Heart right ventricle (tissue), 16 donors: ENCODE measurements at regions not wholly inside any gene's neighbourhood (a gene's known extent, or its start where the extent isn't known, plus 50 kb on each side); places are given as distances from the start of the nearest gene placed in this dataset.
A peak's percentile ranks its signal among the peaks of the same experiment; 100 is the strongest.

Source experiments
- ATAC-seq, 8 donors: fragments of 200-7000 bp; cut with Tn5 transposase; one replicate each; pipeline ENCODE4 v1.9.1; 2020; ENCODE audit warnings: mild to moderate bottlenecking in 8 of 8, moderate library complexity in 8 of 8, moderate number of reproducible peaks in 1 of 8
- DNase-seq, 2 donors: peaks; one replicate each; pipeline ENCODE4 v3.0.0-alpha.2; 2020
- H3K27ac ChIP-seq, 10 donors: fragments of 200-600 bp; sonication (generic) in 2 of 10; one replicate each; pipeline versions ENCODE4 v1.5.0 to v1.8.0; 2020 to 2022; ENCODE audit warnings: mild to moderate bottlenecking in 3 of 10
- H3K27me3 ChIP-seq, 7 donors: fragments of 200-600 bp; one replicate each; pipeline ENCODE4 v1.8.0; 2021 to 2022; ENCODE audit warnings: mild to moderate bottlenecking in 2 of 7
- H3K36me3 ChIP-seq, 9 donors: fragments of 200-600 bp; sonication (generic) in 1 of 9; one replicate each; pipeline versions ENCODE4 v1.5.0 to v1.8.0; 2020 to 2022; ENCODE audit warnings: mild to moderate bottlenecking in 2 of 9
- H3K4me1 ChIP-seq, 9 donors: fragments of 200-600 bp; sonication (generic) in 1 of 9; one replicate each; pipeline versions ENCODE4 v1.5.0 to v1.8.0; 2020 to 2022; ENCODE audit warnings: mild to moderate bottlenecking in 4 of 9
- H3K4me3 ChIP-seq, 10 donors: fragments of 200-600 bp; sonication (generic) in 2 of 10; one replicate each; pipeline versions ENCODE4 v1.5.0 to v1.8.0; 2020 to 2022; ENCODE audit warnings: mild to moderate bottlenecking in 7 of 10, moderate library complexity in 2 of 10
- H3K9me3 ChIP-seq, 11 donors: fragments of 200-600 bp in 10 of 11; sonication (generic) in 2 of 11; one replicate each; pipeline versions ENCODE4 v1.5.0 to v1.8.0; 2013 to 2022; ENCODE audit warnings: mild to moderate bottlenecking in 2 of 11, control low read depth in 1 of 11, moderate library complexity in 1 of 11
- WGBS, 2 donors: extraction: QIAGEN DNeasy Blood & Tissue Kit; methylation state at CpG; one replicate each; pipeline ENCODE4 v1.1.7; 2013; ENCODE audit warnings: inconsistent platforms in 1 of 2; 5-methylcytosine and 5-hydroxymethylcytosine counted together
- intact Hi-C, 10 donors: fragments of 100-400 bp; cut with DNase I; formaldehyde crosslinking; loops; one replicate each; pipeline versions ENCODE4 v1.11.1 to v1.14.2; 2022
- TF ChIP-seq, protein P1 (sequence below), 9 donors: fragments of 200-600 bp; sonication (generic) in 2 of 9; IDR thresholded peaks; one replicate each; pipeline versions ENCODE4 v1.5.0 to v1.8.0; 2021 to 2022; ENCODE audit warnings: antibody characterized with exemption in 9 of 9, mild to moderate bottlenecking in 5 of 9, moderate library complexity in 1 of 9
- donor health status: Arrhythmogenic right ventricular cardiomyopathy.
- donor health status: ischemic (EF 13 %, LVEDD 7.1; RV severe dilation, severe dysfunction).
- donor health status: healthy with polysubstance abuse.
- donor health status: DM: no; HTN: yes; CAD: no.
- donor health status: DM: no; HTN: no; CAD: no.
- donor health status: ischemic (EF 25% LVEDD 6.9; RV normal size, moderate dysfunction).
- donor health status: ischemic (EF 25% LVEDD 5.7; RV mildly dilated, moderate dysfunction).
- donor health status: healthy.
- donor health status: DM: yes; HTN: yes; CAD: no.
- donor health status: Ischemic cardiomyopathy.
- donor health status: ischemic (EF 35%, LVEDD 5.7; RV mildly dilated, moderate dysfunction).
- donor health status: nonischemic (EF 11% LVEDD 7.7; RV severe dilation, severe dysfunction).
- donor health status: DM: yes; HTN: yes; CAD: no.
- donor health status: PGD.
- donor health status: ischemic (EF 29% LVEDD 5.4; RV normal size, mild dysfunction).
- donor health status: nonischemic (EF 23%, LVEDD 6.1; RV moderate dilation, normal function).

DNA sequence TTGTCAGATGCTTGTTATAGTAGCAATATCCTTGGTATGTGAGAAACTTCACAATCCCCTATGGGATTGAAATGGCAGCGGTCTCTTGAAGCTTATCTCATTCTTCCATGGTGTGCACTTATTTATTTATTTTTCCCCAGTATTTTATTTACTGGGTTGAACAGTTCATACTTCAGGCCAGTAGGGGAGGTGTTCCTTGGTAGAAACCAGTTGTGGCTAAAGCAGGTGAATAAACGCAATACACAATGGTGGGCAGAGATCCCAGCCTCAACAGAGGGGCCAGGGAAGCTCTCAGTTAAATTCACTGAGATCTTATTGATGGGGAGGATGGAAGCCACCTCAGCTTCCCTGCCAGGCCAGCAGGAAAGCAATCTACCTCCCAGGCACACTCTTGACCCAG lies 93.7 kb upstream of the SRD5A2 start:
- H3K9me3 ChIP-seq = peaks cover 0 to 71% (median 19%) of the 10 kb centered on the region in 11 donors
- H3K27me3 ChIP-seq = no peaks in the 10 kb centered on the region
- H3K27ac ChIP-seq = no peak overlapping the region
- TF ChIP-seq, protein P1, sequence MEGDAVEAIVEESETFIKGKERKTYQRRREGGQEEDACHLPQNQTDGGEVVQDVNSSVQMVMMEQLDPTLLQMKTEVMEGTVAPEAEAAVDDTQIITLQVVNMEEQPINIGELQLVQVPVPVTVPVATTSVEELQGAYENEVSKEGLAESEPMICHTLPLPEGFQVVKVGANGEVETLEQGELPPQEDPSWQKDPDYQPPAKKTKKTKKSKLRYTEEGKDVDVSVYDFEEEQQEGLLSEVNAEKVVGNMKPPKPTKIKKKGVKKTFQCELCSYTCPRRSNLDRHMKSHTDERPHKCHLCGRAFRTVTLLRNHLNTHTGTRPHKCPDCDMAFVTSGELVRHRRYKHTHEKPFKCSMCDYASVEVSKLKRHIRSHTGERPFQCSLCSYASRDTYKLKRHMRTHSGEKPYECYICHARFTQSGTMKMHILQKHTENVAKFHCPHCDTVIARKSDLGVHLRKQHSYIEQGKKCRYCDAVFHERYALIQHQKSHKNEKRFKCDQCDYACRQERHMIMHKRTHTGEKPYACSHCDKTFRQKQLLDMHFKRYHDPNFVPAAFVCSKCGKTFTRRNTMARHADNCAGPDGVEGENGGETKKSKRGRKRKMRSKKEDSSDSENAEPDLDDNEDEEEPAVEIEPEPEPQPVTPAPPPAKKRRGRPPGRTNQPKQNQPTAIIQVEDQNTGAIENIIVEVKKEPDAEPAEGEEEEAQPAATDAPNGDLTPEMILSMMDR (IDR thresholded peaks at IDR 0.05) = no peak
- WGBS, 2 donors = 76 to 80% methylated on average over 2 of the region's 2 CpGs
- intact Hi-C loops = no loop called here
- ATAC-seq (no peak), DNase-seq (no peak)
- H3K36me3 ChIP-seq = no peaks in the 10 kb centered on the region
- H3K4me1 ChIP-seq = no peaks in the 10 kb centered on the region
- H3K4me3 ChIP-seq = no peak overlapping the region

DNA sequence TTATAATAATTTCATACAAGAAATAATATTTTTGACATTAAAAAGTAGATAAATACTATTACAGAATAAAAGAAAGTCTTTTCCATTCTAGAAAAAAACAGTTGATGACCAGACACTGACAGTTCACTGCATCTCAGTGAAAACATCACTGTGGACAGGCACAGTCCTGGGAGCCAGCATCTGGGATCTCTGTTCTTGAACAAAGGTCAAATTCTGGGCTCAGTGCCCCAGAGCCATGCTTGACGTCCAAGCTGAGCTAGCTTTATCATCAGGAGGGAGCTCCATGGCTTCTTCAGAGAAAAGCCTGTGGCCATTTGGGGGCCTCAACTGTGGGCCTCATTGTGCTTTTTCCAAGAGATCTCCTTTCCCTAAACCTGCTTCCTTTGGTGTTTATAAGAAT lies 86.1 kb upstream of the SRD5A2 start:
- Histone ChIP-seq H3K4me3 (no peak overlapping the region), H3K27me3 (no peaks in the 10 kb centered on the region), H3K27ac (no peak overlapping the region), H3K4me1 (no peaks in the 10 kb centered on the region), H3K36me3 (no peaks in the 10 kb centered on the region), H3K9me3 (peaks cover 0 to 5% (median 0%) of the 10 kb centered on the region in 11 donors)
- 17 to 19% methylated on average over 1 of the region's 1 CpG for WGBS, 2 donors
- peak in 5 of 8 donors; percentile 44 to 87 (median 76) for ATAC-seq
- DNase-seq = peak in 1 of 2 donors; percentile 11
- intact Hi-C loops = no loop called here
- TF ChIP-seq, protein P1 (IDR thresholded peaks at IDR 0.05) = no peak

DNA sequence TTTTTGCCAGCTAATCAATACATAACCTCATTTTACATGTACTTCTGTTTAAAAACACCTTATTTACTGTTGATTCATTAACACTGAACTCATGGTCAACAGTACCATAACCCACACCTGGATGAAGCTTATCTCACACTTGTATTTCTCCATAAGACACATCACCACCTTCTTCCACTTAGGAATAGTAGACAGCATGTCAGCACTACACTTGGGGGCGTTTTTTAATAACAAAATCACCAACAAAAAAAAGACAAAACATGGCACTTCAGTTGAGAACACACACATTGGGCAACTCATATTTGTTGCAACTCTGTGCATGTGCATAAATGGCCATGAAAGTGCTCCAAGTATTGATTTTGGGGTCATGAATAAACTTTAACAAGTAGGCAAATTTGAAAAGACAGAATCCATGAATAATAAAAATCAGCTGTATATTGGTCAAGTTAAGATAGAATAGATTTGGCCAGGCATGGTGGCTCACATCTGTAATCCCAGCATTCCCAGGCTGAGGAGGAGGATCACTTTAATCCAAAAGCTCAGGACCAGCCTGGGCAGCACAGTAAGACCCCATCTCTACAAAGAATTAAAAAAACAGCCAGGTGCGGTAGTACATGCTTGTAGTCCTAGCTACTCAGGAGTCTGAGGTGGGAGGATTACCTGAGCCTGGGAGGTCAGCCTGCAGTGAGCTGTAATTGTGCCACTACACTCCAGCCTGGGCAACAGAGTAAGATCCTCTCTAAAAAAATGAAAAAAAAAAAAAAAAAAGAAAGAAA lies 84.4 kb upstream of the SRD5A2 start:
- TF ChIP-seq, protein P1 (IDR thresholded peaks at IDR 0.05) = no peak
- ATAC-seq = no peak
- Histone ChIP-seq H3K4me1 (no peaks in the 10 kb centered on the region), H3K36me3 (no peaks in the 10 kb centered on the region), H3K4me3 (no peak overlapping the region), H3K9me3 (no peaks in the 10 kb centered on the region), H3K27me3 (no peaks in the 10 kb centered on the region), H3K27ac (no peak overlapping the region)
- WGBS, 2 donors = 74 to 75% methylated on average over 2 of the region's 2 CpGs
- no peak for DNase-seq
- intact Hi-C loops = no loop called here

DNA sequence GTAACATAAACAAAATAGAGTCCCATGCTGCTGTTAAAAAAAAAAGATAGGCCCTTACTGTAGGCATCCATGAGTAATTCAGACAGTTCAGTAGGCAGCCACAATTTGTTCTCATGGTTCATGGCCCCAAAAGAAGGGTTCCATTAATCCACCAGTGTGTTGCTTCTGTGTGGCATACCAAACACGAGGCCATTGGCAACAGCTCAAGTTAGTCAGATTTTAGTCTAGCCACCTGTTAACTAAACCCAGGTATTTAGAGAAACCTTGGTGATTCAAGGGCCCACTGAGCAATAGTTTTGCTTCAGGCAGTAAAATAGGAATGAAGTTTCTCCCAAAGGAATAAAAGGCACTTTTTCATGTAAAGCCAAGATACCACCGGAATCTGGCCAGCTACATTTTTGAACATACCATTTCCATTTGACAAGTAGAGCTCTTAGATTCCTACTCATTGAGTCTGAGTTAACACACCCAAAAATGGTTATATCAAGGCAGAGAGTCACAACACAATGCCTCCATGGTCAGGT lies 80.1 kb upstream of the SRD5A2 start:
- TF ChIP-seq, protein P1 (IDR thresholded peaks at IDR 0.05) = no peak
- ATAC-seq = no peak
- H3K36me3 ChIP-seq = no peaks in the 10 kb centered on the region
- no peaks in the 10 kb centered on the region for H3K4me1 ChIP-seq
- H3K9me3 ChIP-seq = peaks cover 0 to 12% (median 0%) of the 10 kb centered on the region in 11 donors
- WGBS, 2 donors = 64 to 69% methylated on average over 2 of the region's 2 CpGs
- intact Hi-C loops = no loop called here
- no peak overlapping the region for H3K27ac ChIP-seq
- H3K27me3 ChIP-seq = no peaks in the 10 kb centered on the region
- no peak for DNase-seq
- no peak overlapping the region for H3K4me3 ChIP-seq
